ENCODE measurements at regions not wholly inside any gene's neighbourhood (a gene's known extent, or its start where the extent isn't known, plus 50 kb on each side); places are given as distances from the start of the nearest gene placed in this dataset.
A peak's percentile ranks its signal among the peaks of the same experiment; 100 is the strongest.

DNA sequence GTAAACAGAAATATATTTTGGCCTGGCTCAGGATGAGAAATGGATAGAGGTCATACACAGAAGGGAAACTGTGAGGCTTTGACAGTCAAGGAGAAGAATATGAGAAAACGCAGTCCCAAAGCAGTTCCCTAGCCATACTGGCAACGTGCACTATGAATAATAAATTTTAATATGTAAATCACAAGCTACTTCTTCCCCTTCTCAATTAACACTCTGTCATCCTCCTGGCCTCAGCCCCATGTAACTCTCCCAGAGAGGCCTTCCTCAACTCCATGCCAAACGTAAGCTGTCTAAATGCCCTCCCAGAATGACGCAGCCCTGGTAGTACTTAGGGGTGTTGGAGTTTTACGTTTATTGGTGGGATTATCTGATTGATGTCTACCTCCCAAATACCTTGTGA lies 732.6 kb downstream of the LIG4 start:
- no peaks in the 10 kb centered on the region for H3K4me1 ChIP-seq (ENCODE audit: control insufficient read depth, extremely low read depth, insufficient read depth, low read length)
- H3K4me2 ChIP-seq (ENCODE audit: insufficient read depth, low read length), result no peak overlapping the region
- intact Hi-C loops (cut with micrococcal nuclease) (no loop called here), dilution Hi-C loops (cut with MboI; ENCODE audit: extremely low pct_ligation_motif_present, low sequenced_read_pairs) (no loop called here)
- no peaks in the 10 kb centered on the region for H3K27me3 ChIP-seq (ENCODE audit: control insufficient read depth in 2 of 2, insufficient read depth in 2 of 2, low read length in 2 of 2)
- H3K36me3 ChIP-seq (ENCODE audit: control insufficient read depth in 2 of 2, extremely low read depth in 1 of 2, insufficient read depth in 2 of 2, low read length in 2 of 2), result no peaks in the 10 kb centered on the region
- H3K9me1 ChIP-seq (replicated peaks; ENCODE audit: control insufficient read depth, extremely low read depth, insufficient read depth, low read length), result no peaks in the 10 kb centered on the region
- H3K9ac ChIP-seq (replicated peaks; ENCODE audit: extremely low read depth, insufficient read depth, low read length), result no peak overlapping the region
- no peaks in the 10 kb centered on the region for H3K79me2 ChIP-seq (ENCODE audit: control insufficient read depth, insufficient read depth, low read length)
- no peak overlapping the region for H3K4me3 ChIP-seq (replicated peaks in 1 of 3; ENCODE audit: insufficient read depth in 1 of 3, low read depth in 1 of 3, low read length in 3 of 3)
- FAIRE-seq, result no peak
- ChIA-PET CTCF (interaction anchor here (1.3 kb wide), 1 partner anchor 11 kb away, joined by 3 read pairs; no protein-coding TSS in a partner anchor), POLR2A (no interaction called here)
- no peak overlapping the region for H3K27ac ChIP-seq (ENCODE audit: insufficient read depth, low read depth, low read length)
- no TSS peak for BruUV-seq (replicated peaks)
- H3K9me3 ChIP-seq (replicated peaks; ENCODE audit: control insufficient read depth, insufficient read depth, low read length), result no peaks in the 10 kb centered on the region
- DNase-seq (ENCODE audit: low read depth, low spot score), result no peak
- no peak overlapping the region for H2AFZ ChIP-seq (ENCODE audit: low read depth, low read length)
- no peak for TF ChIP-seq POLR2A (IDR thresholded peaks at IDR 0.05; ENCODE audit: low read depth, low read length)
- TF ChIP-seq FOS (IDR thresholded peaks at IDR 0.05; ENCODE audit: borderline replicate concordance, insufficient read depth, low read length), result no peak
- TF ChIP-seq, protein P1, sequence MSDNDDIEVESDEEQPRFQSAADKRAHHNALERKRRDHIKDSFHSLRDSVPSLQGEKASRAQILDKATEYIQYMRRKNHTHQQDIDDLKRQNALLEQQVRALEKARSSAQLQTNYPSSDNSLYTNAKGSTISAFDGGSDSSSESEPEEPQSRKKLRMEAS (IDR thresholded peaks at IDR 0.05; ENCODE audit: insufficient read depth, insufficient read length), result no peak
- H4K20me1 ChIP-seq (replicated peaks; ENCODE audit: control insufficient read depth, extremely low read depth, insufficient read depth, low read length), result no peaks in the 10 kb centered on the region

DNA sequence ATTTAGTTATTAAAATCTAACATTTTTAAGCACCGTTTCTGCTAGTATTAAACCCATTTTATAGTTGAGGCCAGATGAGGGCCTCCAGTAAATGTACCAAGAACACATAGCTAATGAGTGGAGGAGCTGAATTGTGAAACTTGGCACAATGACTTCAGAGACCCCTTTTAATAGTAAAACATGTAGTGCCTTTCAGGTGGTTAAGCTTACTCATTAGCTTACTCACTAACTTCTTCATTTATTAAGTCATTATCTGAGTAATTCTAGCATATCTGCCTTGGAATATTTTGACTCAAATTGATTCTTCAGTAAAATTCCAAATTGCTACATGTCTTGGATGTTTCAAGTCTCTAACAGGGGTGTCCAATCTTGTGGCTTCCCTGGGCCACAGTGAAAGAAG lies 735.2 kb downstream of the LIG4 start:
- Histone ChIP-seq H2AFZ (ENCODE audit: low read depth, low read length) (no peak overlapping the region), H3K9ac (replicated peaks; ENCODE audit: extremely low read depth, insufficient read depth, low read length) (no peak overlapping the region), H3K27me3 (ENCODE audit: control insufficient read depth in 2 of 2, insufficient read depth in 2 of 2, low read length in 2 of 2) (no peaks in the 10 kb centered on the region), H3K9me3 (replicated peaks; ENCODE audit: control insufficient read depth, insufficient read depth, low read length) (no peaks in the 10 kb centered on the region), H3K4me1 (ENCODE audit: control insufficient read depth, extremely low read depth, insufficient read depth, low read length) (no peaks in the 10 kb centered on the region), H3K79me2 (ENCODE audit: control insufficient read depth, insufficient read depth, low read length) (no peaks in the 10 kb centered on the region), H3K9me1 (replicated peaks; ENCODE audit: control insufficient read depth, extremely low read depth, insufficient read depth, low read length) (no peaks in the 10 kb centered on the region), H3K27ac (ENCODE audit: insufficient read depth, low read depth, low read length) (no peak overlapping the region), H3K4me3 (replicated peaks in 1 of 3; ENCODE audit: insufficient read depth in 1 of 3, low read depth in 1 of 3, low read length in 3 of 3) (no peak overlapping the region), H3K4me2 (ENCODE audit: insufficient read depth, low read length) (no peak overlapping the region), H4K20me1 (replicated peaks; ENCODE audit: control insufficient read depth, extremely low read depth, insufficient read depth, low read length) (no peaks in the 10 kb centered on the region), H3K36me3 (ENCODE audit: control insufficient read depth in 2 of 2, extremely low read depth in 1 of 2, insufficient read depth in 2 of 2, low read length in 2 of 2) (no peaks in the 10 kb centered on the region)
- no TSS peak for BruUV-seq (replicated peaks)
- POLR2A ChIA-PET, result no interaction called here
- dilution Hi-C loops (cut with MboI; ENCODE audit: extremely low pct_ligation_motif_present, low sequenced_read_pairs), result no loop called here
- CTCF ChIA-PET, result interaction anchor here (1.1 kb wide), 1 partner anchor 16 kb away, joined by 3 read pairs; no protein-coding TSS in a partner anchor
- intact Hi-C loops (cut with micrococcal nuclease), result no loop called here
- TF ChIP-seq, protein P1 (IDR thresholded peaks at IDR 0.05; ENCODE audit: insufficient read depth, insufficient read length), result no peak
- no peak for TF ChIP-seq POLR2AphosphoS5 (IDR thresholded peaks at IDR 0.05; ENCODE audit: insufficient read depth, low read depth, low read length)
- TF ChIP-seq EZH2 (IDR thresholded peaks at IDR 0.05; ENCODE audit: borderline replicate concordance, low read depth, low read length, severe bottlenecking), result no peak
- no peak for TF ChIP-seq MYC (IDR thresholded peaks at IDR 0.05; ENCODE audit: low read depth, low read length)
- TF ChIP-seq POLR2A (IDR thresholded peaks at IDR 0.05; ENCODE audit: low read depth, low read length), result no peak
- no peak for TF ChIP-seq JUN (IDR thresholded peaks at IDR 0.05; ENCODE audit: borderline replicate concordance, insufficient read depth, insufficient read length, low read depth)
- TF ChIP-seq, protein P2, sequence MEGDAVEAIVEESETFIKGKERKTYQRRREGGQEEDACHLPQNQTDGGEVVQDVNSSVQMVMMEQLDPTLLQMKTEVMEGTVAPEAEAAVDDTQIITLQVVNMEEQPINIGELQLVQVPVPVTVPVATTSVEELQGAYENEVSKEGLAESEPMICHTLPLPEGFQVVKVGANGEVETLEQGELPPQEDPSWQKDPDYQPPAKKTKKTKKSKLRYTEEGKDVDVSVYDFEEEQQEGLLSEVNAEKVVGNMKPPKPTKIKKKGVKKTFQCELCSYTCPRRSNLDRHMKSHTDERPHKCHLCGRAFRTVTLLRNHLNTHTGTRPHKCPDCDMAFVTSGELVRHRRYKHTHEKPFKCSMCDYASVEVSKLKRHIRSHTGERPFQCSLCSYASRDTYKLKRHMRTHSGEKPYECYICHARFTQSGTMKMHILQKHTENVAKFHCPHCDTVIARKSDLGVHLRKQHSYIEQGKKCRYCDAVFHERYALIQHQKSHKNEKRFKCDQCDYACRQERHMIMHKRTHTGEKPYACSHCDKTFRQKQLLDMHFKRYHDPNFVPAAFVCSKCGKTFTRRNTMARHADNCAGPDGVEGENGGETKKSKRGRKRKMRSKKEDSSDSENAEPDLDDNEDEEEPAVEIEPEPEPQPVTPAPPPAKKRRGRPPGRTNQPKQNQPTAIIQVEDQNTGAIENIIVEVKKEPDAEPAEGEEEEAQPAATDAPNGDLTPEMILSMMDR (IDR thresholded peaks at IDR 0.05; ENCODE audit: extremely low read depth in 1 of 2, insufficient read depth in 1 of 2, low read depth in 1 of 2, low read length in 2 of 2), result no peak
- FAIRE-seq (peak; percentile 8), DNase-seq (ENCODE audit: low read depth, low spot score) (no peak)
